ENCODE measurements at regions not wholly inside any gene's neighbourhood (a gene's known extent, or its start where the extent isn't known, plus 50 kb on each side); places are given as distances from the start of the nearest gene placed in this dataset.

GRCh38 chr18:47512056-47512455 is 260.6 kb upstream of the SKOR2 start:
- TF ChIP-seq OSR1 (CRISPR knock-in tag; IDR thresholded peaks at IDR 0.05) (no peak), BACH2 (CRISPR knock-in tag; IDR thresholded peaks at IDR 0.05; ENCODE audit: borderline replicate concordance) (no peak), SNAI2 (CRISPR knock-in tag; IDR thresholded peaks at IDR 0.05) (no peak), ISL1 (CRISPR knock-in tag; IDR thresholded peaks at IDR 0.05) (no peak), GLIS3 (CRISPR knock-in tag; IDR thresholded peaks at IDR 0.05) (no peak)
